PC-9 (cell line): ENCODE measurements at regions not wholly inside any gene's neighbourhood (a gene's known extent, or its start where the extent isn't known, plus 50 kb on each side); places are given as distances from the start of the nearest gene placed in this dataset.

Source experiments
- EZH2 ChIP-seq: fragments of 200-600 bp; sonication (generic); IDR thresholded peaks from 2 replicates; pipeline ENCODE4 v1.8.0; 2017; ENCODE audit warnings: antibody characterized with exemption, low read depth
- TF ChIP-seq, protein P1 (sequence below): fragments of 200-600 bp; sonication (generic); conservative IDR thresholded peaks from 2 replicates; pipeline ENCODE4 v1.6.1; 2017; ENCODE audit warnings: mixed run types, antibody characterized with exemption, mild to moderate bottlenecking, moderate library complexity

GRCh38 chr14:37859177-37859576 lies 263.7 kb downstream of the TTC6 start:
- TF ChIP-seq, protein P1, sequence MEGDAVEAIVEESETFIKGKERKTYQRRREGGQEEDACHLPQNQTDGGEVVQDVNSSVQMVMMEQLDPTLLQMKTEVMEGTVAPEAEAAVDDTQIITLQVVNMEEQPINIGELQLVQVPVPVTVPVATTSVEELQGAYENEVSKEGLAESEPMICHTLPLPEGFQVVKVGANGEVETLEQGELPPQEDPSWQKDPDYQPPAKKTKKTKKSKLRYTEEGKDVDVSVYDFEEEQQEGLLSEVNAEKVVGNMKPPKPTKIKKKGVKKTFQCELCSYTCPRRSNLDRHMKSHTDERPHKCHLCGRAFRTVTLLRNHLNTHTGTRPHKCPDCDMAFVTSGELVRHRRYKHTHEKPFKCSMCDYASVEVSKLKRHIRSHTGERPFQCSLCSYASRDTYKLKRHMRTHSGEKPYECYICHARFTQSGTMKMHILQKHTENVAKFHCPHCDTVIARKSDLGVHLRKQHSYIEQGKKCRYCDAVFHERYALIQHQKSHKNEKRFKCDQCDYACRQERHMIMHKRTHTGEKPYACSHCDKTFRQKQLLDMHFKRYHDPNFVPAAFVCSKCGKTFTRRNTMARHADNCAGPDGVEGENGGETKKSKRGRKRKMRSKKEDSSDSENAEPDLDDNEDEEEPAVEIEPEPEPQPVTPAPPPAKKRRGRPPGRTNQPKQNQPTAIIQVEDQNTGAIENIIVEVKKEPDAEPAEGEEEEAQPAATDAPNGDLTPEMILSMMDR: no peak
- no peak for TF ChIP-seq EZH2
